IMR-90 (cell line): ENCODE measurements at regions not wholly inside any gene's neighbourhood (a gene's known extent, or its start where the extent isn't known, plus 50 kb on each side); places are given as distances from the start of the nearest gene placed in this dataset.

Experiments
- ATAC-seq: fragments of 200-7000 bp; cut with Tn5 transposase; 2 replicates; pipeline ENCODE4 v1.9.1; 2020; ENCODE audit warnings: low read depth, mild to moderate bottlenecking, moderate library complexity
- BruUV-seq: library from RNA; stranded (reverse); fragments of 400-500 nt; replicated peaks from 2 replicates; lab custom pipeline; 2021; lab: Mats Ljungman, UMichigan
- CTCF ChIA-PET: fragments of 300-600 bp; formaldehyde crosslinking; extraction: SDS; loops from one replicate; lab custom pipeline; 2021; ENCODE audit warnings: antibody characterized with exemption; lab: Yijun Ruan, JAX
- POLR2A ChIA-PET: fragments of 300-600 bp; sonication (Branson Sonifier 250); formaldehyde crosslinking; loops from one replicate; lab custom pipeline; 2022; ENCODE audit warnings: antibody characterized with exemption; ENCODE audit not compliant: unreplicated experiment; lab: Charles Lee
- DNase-seq: peaks from one replicate; pipeline ENCODE4 v3.0.0; 2013
- H2AFZ ChIP-seq: replicated peaks from 2 replicates; pipeline ENCODE3; 2013; ENCODE audit warnings: low read length, mild to moderate bottlenecking; ENCODE audit not compliant: poor library complexity
- H2AK5ac ChIP-seq: 2 replicates; pipeline ENCODE4 v1.6.1; 2013; ENCODE audit warnings: low read depth, low read length, inconsistent platforms
- H2AK9ac ChIP-seq: replicated peaks from 2 replicates; pipeline ENCODE3; 2013; ENCODE audit warnings: mild to moderate bottlenecking, low read depth, low read length, moderate library complexity; ENCODE audit not compliant: poor library complexity
- H2BK120ac ChIP-seq: 2 replicates; pipeline ENCODE4 v1.6.1; 2013; ENCODE audit warnings: low read depth, low read length, inconsistent platforms
- H2BK15ac ChIP-seq: 3 replicates; pipeline ENCODE4 v1.6.1; 2013; ENCODE audit warnings: low read depth, low read length, inconsistent platforms
- H2BK20ac ChIP-seq: 2 replicates; pipeline ENCODE4 v1.6.1; 2013; ENCODE audit warnings: low read depth, mild to moderate bottlenecking, inconsistent platforms, low read length, moderate library complexity
- H2BK5ac ChIP-seq: 2 replicates; pipeline ENCODE4 v1.6.1; 2013; ENCODE audit warnings: mild to moderate bottlenecking, low read depth, low read length, inconsistent platforms; ENCODE audit not compliant: poor library complexity, severe bottlenecking
- H3K14ac ChIP-seq: replicated peaks from 2 replicates; pipeline ENCODE4 v1.6.1; 2013; ENCODE audit warnings: low read depth, low read length, inconsistent platforms
- H3K18ac ChIP-seq: 2 replicates; pipeline ENCODE4 v1.6.1; 2013; ENCODE audit warnings: low read depth, low read length, control low read depth
- H3K23ac ChIP-seq: 2 replicates; pipeline ENCODE4 v1.6.1; 2013; ENCODE audit warnings: low read depth, low read length, inconsistent platforms
- H3K27ac ChIP-seq: 2 replicates; pipeline ENCODE4 v1.5.1; 2013; ENCODE audit warnings: mild to moderate bottlenecking, control low read depth, low read length; ENCODE audit not compliant: insufficient read depth
- H3K27me3 ChIP-seq: 2 replicates; pipeline ENCODE4 v1.6.1; 2013; ENCODE audit warnings: low read length; ENCODE audit not compliant: control insufficient read depth, insufficient read depth
- H3K36me3 ChIP-seq: 2 replicates; pipeline ENCODE4 v1.6.1; 2013; ENCODE audit warnings: low read length, mixed read lengths; ENCODE audit not compliant: control insufficient read depth, insufficient read depth
- H3K4ac ChIP-seq: 2 replicates; pipeline ENCODE4 v1.6.1; 2013; ENCODE audit warnings: low read depth, low read length, inconsistent platforms
- H3K4me1 ChIP-seq: 2 replicates; pipeline ENCODE4 v1.6.1; 2013; ENCODE audit warnings: low read length, mixed read lengths; ENCODE audit not compliant: control insufficient read depth, insufficient read depth
- H3K4me2 ChIP-seq: 2 replicates; pipeline ENCODE4 v1.6.1; 2013; ENCODE audit warnings: low read depth, mild to moderate bottlenecking, control low read depth, low read length, moderate library complexity
- H3K4me3 ChIP-seq: 2 replicates; pipeline ENCODE4 v1.5.1; 2013; ENCODE audit warnings: low read depth, mild to moderate bottlenecking, control low read depth, low read length, moderate library complexity; ENCODE audit not compliant: insufficient read depth
- H3K56ac ChIP-seq: 2 replicates; pipeline ENCODE4 v1.6.1; 2013; ENCODE audit warnings: low read length, inconsistent platforms; ENCODE audit not compliant: insufficient read depth; ENCODE audit errors: extremely low read depth
- H3K79me1 ChIP-seq, 2 experiments: 2 replicates each; pipeline ENCODE4 v1.6.1; 2013; ENCODE audit warnings: low read length in 2 of 2, inconsistent platforms in 1 of 2, low read depth in 1 of 2
- H3K9ac ChIP-seq: 2 replicates; pipeline ENCODE4 v1.6.1; 2013; ENCODE audit warnings: low read depth, low read length, control low read depth
- H3K9me1 ChIP-seq: 2 replicates; pipeline ENCODE4 v1.6.1; 2013; ENCODE audit warnings: low read length, inconsistent platforms; ENCODE audit not compliant: insufficient read depth
- H3K9me3 ChIP-seq: 2 replicates; pipeline ENCODE4 v1.6.1; 2013; ENCODE audit warnings: low read length; ENCODE audit not compliant: control insufficient read depth, insufficient read depth
- H4K20me1 ChIP-seq: 2 replicates; pipeline ENCODE4 v1.6.1; 2013; ENCODE audit warnings: low read length, inconsistent platforms; ENCODE audit not compliant: insufficient read depth
- H4K5ac ChIP-seq: 2 replicates; pipeline ENCODE4 v1.6.1; 2013; ENCODE audit warnings: mild to moderate bottlenecking, low read depth, low read length, control low read depth
- H4K8ac ChIP-seq, 2 experiments: 2 replicates each; pipeline ENCODE4 v1.6.1; 2013; ENCODE audit warnings: low read depth in 2 of 2, low read length in 2 of 2, control low read depth in 1 of 2, inconsistent platforms in 1 of 2
- H4K91ac ChIP-seq: 2 replicates; pipeline ENCODE4 v1.6.1; 2013; ENCODE audit warnings: low read depth, low read length, inconsistent platforms; ENCODE audit not compliant: insufficient read depth
- BHLHE40 ChIP-seq: fragments of 150-350 bp; IDR thresholded peaks from 2 replicates; pipeline ENCODE4 v1.6.1; 2016; ENCODE audit warnings: mild to moderate bottlenecking, low read depth, low read length
- CEBPB ChIP-seq: IDR thresholded peaks from 2 replicates; pipeline ENCODE4 v1.6.1; 2012; ENCODE audit warnings: low read depth, low read length, improper control_type of control experiment
- CHD1 ChIP-seq: IDR thresholded peaks from 2 replicates; pipeline ENCODE4 v1.6.1; 2012; ENCODE audit warnings: low read depth, low read length, improper control_type of control experiment
- FOS ChIP-seq: fragments of 150-350 bp; IDR thresholded peaks from 2 replicates; pipeline ENCODE4 v1.6.1; 2016; ENCODE audit warnings: low read depth, low read length
- MAFK ChIP-seq: IDR thresholded peaks from 2 replicates; pipeline ENCODE4 v1.6.1; 2012; ENCODE audit warnings: low read depth, low read length, improper control_type of control experiment
- MAZ ChIP-seq: IDR thresholded peaks from 2 replicates; pipeline ENCODE4 v1.6.1; 2012; ENCODE audit warnings: low read depth, mild to moderate bottlenecking, low read length, improper control_type of control experiment, moderate library complexity, borderline replicate concordance
- MXI1 ChIP-seq: IDR thresholded peaks from 2 replicates; pipeline ENCODE4 v1.6.1; 2012; ENCODE audit warnings: low read depth, mild to moderate bottlenecking, low read length, moderate library complexity, borderline replicate concordance
- NFE2L2 ChIP-seq: fragments of 150-350 bp; IDR thresholded peaks from 2 replicates; pipeline ENCODE4 v1.6.1; 2016; ENCODE audit warnings: low read depth, mild to moderate bottlenecking, low read length
- POLR2A ChIP-seq: IDR thresholded peaks from 2 replicates; pipeline ENCODE4 v1.6.1; 2012; ENCODE audit warnings: mild to moderate bottlenecking, low read depth, low read length
- RAD21 ChIP-seq: IDR thresholded peaks from 2 replicates; pipeline ENCODE4 v1.6.1; 2012; ENCODE audit warnings: low read length, improper control_type of control experiment
- RCOR1 ChIP-seq: IDR thresholded peaks from 2 replicates; pipeline ENCODE4 v1.6.1; 2012; ENCODE audit warnings: mild to moderate bottlenecking, low read length, improper control_type of control experiment; ENCODE audit not compliant: insufficient replicate concordance
- RFX5 ChIP-seq: IDR thresholded peaks from 2 replicates; pipeline ENCODE4 v1.8.0; 2012; ENCODE audit warnings: low read depth, mild to moderate bottlenecking, low read length, moderate library complexity
- SMC3 ChIP-seq: fragments of 150-350 bp; IDR thresholded peaks from 2 replicates; pipeline ENCODE4 v1.6.1; 2016; ENCODE audit warnings: low read depth, mild to moderate bottlenecking, antibody characterized with exemption, low read length, moderate library complexity
- WGBS, 2 experiments: methylation state at CpG; one replicate each; pipeline versions ENCODE4 v1.1.5 to v1.1.7; 2013; ENCODE audit warnings: missing lambda C conversion rate in 2 of 2; ENCODE audit not compliant: insufficient read length in 1 of 2; ENCODE audit errors: extremely low coverage in 2 of 2; 5-methylcytosine and 5-hydroxymethylcytosine counted together
- dilution Hi-C: fragments of 300-500 bp; cut with HindIII; formaldehyde crosslinking; loops from one replicate; pipeline ENCODE4 v1.14.3; 2018; ENCODE audit warnings: low sequenced_read_pairs; ENCODE audit not compliant: unreplicated experiment
- in situ Hi-C: fragments of 300-500 bp; cut with MboI; formaldehyde crosslinking; loops from 3 replicates; pipeline ENCODE4 v1.14.3; 2019; ENCODE audit warnings: low sequenced_read_pairs, inconsistent platforms, mixed read lengths
- intact Hi-C: fragments of 100-400 bp; cut with micrococcal nuclease; formaldehyde crosslinking; loops from 2 replicates; pipeline ENCODE4 v1.10.0; 2022
- TF ChIP-seq, protein P1 (sequence below): fragments of 150-350 bp; IDR thresholded peaks from 2 replicates; pipeline ENCODE4 v1.6.1; 2016; ENCODE audit warnings: low read depth, mild to moderate bottlenecking, low read length, moderate library complexity, borderline replicate concordance
- TF ChIP-seq, protein P2 (sequence below): fragments of 150-350 bp; IDR thresholded peaks from 2 replicates; pipeline ENCODE4 v1.6.1; 2017; ENCODE audit warnings: mild to moderate bottlenecking, antibody characterized with exemption, low read length, low read depth
- TF ChIP-seq, protein P3 (sequence below): conservative IDR thresholded peaks from 2 replicates; pipeline ENCODE4 v1.5.1; 2012; ENCODE audit warnings: mild to moderate bottlenecking, low read depth, low read length, improper control_type of control experiment

DNA sequence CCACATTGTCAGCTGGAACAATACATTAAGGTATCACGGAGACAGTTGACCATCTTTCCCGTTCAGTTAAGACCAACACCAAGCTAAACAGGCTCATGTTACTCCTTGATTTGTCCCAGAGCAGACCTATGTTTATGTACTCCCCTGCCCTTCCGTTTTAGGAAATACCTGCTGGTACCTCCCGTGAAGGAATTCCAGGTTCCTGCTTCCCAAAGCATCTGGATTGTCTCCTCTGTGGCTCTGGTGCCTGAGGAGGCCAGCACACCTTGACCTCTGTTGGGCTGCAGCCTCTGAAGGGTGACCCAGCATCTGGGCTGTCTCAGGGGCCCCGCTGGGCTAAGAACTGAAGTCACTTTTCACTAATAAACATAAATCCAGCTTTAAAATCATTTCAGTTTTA, 647.8 kb upstream of the MARCKS start:
- H3K9ac ChIP-seq, result no peak overlapping the region
- H3K9me3 ChIP-seq, result no peaks in the 10 kb centered on the region
- dilution Hi-C loops, result no loop called here
- no peaks in the 10 kb centered on the region for H3K36me3 ChIP-seq
- ChIA-PET CTCF (no interaction called here), POLR2A (no interaction called here)
- H4K20me1 ChIP-seq, result no peaks in the 10 kb centered on the region
- H2AK9ac ChIP-seq, result no peak overlapping the region
- no peaks in the 10 kb centered on the region for H3K79me1 ChIP-seq
- H2AK5ac ChIP-seq, result peak overlapping the region; percentile 35; the same call in 1 of the 2 replicates
- intact Hi-C loops, result no loop called here
- DNase-seq (no peak), ATAC-seq (no peak)
- in situ Hi-C loops, result no loop called here
- 69% methylated on average over 4 of the region's 5 CpGs; no CpG with 5 or more reads in 1 of the 2 experiments for WGBS, 2 experiments
- no peak overlapping the region for H3K4me2 ChIP-seq
- H3K18ac ChIP-seq, result peak overlapping the region; percentile 61
- peaks cover 10% of the 10 kb centered on the region for H3K4me1 ChIP-seq
- H2BK15ac ChIP-seq, result 0 out of 3 replicates have a peak overlapping the region, but pooled peaks have one; percentile 54
- peak overlapping the region; percentile 42; the same call in 1 of the 2 replicates for H3K4ac ChIP-seq
- peak overlapping the region; percentile 8 for H2BK5ac ChIP-seq
- no peaks in the 10 kb centered on the region for H3K27me3 ChIP-seq
- 0 out of 2 replicates have a peak overlapping the region, but pooled peaks have one; percentile 0 for H3K23ac ChIP-seq
- peak overlapping the region; percentile 68; the same call in 1 of the 2 replicates for H4K91ac ChIP-seq
- no peak overlapping the region for H3K14ac ChIP-seq
- BruUV-seq, result no TSS peak
- no peak overlapping the region for H4K8ac ChIP-seq
- H3K27ac ChIP-seq, result no peak overlapping the region
- H2BK20ac ChIP-seq, result peak overlapping the region; percentile 60; the same call in 1 of the 2 replicates
- no peak overlapping the region for H2AFZ ChIP-seq
- H3K56ac ChIP-seq, result no peak overlapping the region
- H4K5ac ChIP-seq, result peak overlapping the region; percentile 88
- no peak overlapping the region for H3K4me3 ChIP-seq
- H2BK120ac ChIP-seq, result peak overlapping the region; percentile 56
- TF ChIP-seq FOS (no peak), NFE2L2 (no peak), CHD1 (no peak), BHLHE40 (no peak), RFX5 (no peak), MAZ (no peak), RCOR1 (no peak), MAFK (no peak), POLR2A (no peak), SMC3 (no peak), CEBPB (no peak), MXI1 (no peak), RAD21 (no peak)
- TF ChIP-seq, protein P1, sequence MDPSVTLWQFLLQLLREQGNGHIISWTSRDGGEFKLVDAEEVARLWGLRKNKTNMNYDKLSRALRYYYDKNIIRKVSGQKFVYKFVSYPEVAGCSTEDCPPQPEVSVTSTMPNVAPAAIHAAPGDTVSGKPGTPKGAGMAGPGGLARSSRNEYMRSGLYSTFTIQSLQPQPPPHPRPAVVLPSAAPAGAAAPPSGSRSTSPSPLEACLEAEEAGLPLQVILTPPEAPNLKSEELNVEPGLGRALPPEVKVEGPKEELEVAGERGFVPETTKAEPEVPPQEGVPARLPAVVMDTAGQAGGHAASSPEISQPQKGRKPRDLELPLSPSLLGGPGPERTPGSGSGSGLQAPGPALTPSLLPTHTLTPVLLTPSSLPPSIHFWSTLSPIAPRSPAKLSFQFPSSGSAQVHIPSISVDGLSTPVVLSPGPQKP, result no peak
- TF ChIP-seq, protein P2, sequence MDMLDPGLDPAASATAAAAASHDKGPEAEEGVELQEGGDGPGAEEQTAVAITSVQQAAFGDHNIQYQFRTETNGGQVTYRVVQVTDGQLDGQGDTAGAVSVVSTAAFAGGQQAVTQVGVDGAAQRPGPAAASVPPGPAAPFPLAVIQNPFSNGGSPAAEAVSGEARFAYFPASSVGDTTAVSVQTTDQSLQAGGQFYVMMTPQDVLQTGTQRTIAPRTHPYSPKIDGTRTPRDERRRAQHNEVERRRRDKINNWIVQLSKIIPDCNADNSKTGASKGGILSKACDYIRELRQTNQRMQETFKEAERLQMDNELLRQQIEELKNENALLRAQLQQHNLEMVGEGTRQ, result no peak
- TF ChIP-seq, protein P3, sequence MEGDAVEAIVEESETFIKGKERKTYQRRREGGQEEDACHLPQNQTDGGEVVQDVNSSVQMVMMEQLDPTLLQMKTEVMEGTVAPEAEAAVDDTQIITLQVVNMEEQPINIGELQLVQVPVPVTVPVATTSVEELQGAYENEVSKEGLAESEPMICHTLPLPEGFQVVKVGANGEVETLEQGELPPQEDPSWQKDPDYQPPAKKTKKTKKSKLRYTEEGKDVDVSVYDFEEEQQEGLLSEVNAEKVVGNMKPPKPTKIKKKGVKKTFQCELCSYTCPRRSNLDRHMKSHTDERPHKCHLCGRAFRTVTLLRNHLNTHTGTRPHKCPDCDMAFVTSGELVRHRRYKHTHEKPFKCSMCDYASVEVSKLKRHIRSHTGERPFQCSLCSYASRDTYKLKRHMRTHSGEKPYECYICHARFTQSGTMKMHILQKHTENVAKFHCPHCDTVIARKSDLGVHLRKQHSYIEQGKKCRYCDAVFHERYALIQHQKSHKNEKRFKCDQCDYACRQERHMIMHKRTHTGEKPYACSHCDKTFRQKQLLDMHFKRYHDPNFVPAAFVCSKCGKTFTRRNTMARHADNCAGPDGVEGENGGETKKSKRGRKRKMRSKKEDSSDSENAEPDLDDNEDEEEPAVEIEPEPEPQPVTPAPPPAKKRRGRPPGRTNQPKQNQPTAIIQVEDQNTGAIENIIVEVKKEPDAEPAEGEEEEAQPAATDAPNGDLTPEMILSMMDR, result no peak
- H3K9me1 ChIP-seq, result peaks cover 3% of the 10 kb centered on the region; the same call in 1 of the 2 replicates
